WERI-Rb-1 (cell line): ENCODE measurements at regions not wholly inside any gene's neighbourhood (a gene's known extent, or its start where the extent isn't known, plus 50 kb on each side); places are given as distances from the start of the nearest gene placed in this dataset.

Experiments
- DNase-seq: peaks from one replicate; pipeline ENCODE4 v3.0.0-alpha.2; 2020
- H3K27ac ChIP-seq: fragments of 250-450 bp; sonication (Bioruptor Pico); 2 replicates; pipeline ENCODE4 v1.5.1; 2020; ENCODE audit warnings: mild to moderate bottlenecking, moderate library complexity
- H3K27me3 ChIP-seq: fragments of 250-450 bp; sonication (Bioruptor Pico); 2 replicates; pipeline ENCODE4 v1.5.1; 2021; ENCODE audit warnings: mild to moderate bottlenecking, low read depth, moderate library complexity; ENCODE audit not compliant: insufficient read depth, severe bottlenecking
- H3K36me3 ChIP-seq: fragments of 250-450 bp; sonication (Bioruptor Pico); 2 replicates; pipeline ENCODE4 v1.5.1; 2020; ENCODE audit warnings: mild to moderate bottlenecking, moderate library complexity
- H3K4me3 ChIP-seq: 2 replicates; pipeline ENCODE4 v1.5.1; 2011; ENCODE audit warnings: low read depth, mild to moderate bottlenecking, control low read depth, low read length
- H3K9me3 ChIP-seq: fragments of 250-450 bp; sonication (Bioruptor Pico); 2 replicates; pipeline ENCODE4 v1.5.1; 2021; ENCODE audit warnings: mild to moderate bottlenecking, moderate library complexity; ENCODE audit not compliant: severe bottlenecking
- CTCF ChIP-seq: IDR thresholded peaks from 2 replicates; pipeline ENCODE4 v1.5.1; 2011; ENCODE audit warnings: low read depth, mild to moderate bottlenecking, control low read depth, inconsistent platforms, low read length

DNA sequence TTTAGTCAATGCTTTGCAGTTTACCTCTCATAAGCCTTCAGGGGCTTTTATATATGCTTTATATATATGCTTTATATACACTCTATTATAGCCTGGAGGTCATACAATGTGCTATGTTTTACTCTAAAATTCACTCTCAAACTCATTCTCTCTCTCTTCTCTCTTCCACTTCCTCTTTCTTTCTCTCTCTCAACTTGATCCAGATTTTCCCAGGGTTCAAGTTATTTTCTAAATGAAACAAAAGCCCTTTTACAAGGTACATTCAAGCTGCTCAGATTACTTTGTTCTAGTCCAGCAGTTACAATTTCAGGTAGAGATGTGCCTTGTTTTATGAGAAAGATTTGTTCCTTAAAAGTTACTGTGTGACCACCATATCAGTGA, 79.6 kb upstream of the ACP3 start:
- no peak overlapping the region for H3K4me3 ChIP-seq

DNA sequence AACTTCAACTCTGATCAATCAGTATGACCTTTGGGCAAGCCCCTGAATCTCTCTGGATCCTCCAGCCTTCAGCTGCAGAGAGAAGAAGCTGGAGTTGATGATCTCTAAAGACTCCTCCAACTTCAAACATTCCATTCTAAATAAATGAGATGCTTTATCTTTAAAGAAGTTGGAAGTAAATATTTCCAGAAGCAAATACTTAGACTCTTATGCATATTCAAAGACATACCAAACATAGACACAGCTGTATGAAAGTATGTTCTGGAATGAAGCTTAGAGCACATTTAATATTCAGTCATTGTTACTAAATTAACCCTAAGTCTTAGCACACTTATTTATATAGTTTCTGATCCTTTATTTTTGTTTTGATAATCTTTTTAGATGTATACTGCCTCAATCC, 77.6 kb upstream of the ACP3 start:
- Histone ChIP-seq H3K36me3 (no peaks in the 10 kb centered on the region), H3K27ac (no peak overlapping the region), H3K4me3 (no peak overlapping the region), H3K27me3 (no peaks in the 10 kb centered on the region), H3K9me3 (no peaks in the 10 kb centered on the region)
- no peak for DNase-seq
- TF ChIP-seq CTCF, result no peak

More for the DNA sequence above, 79.6 kb upstream of the ACP3 start:
- no peak for DNase-seq
- Histone ChIP-seq H3K27me3 (no peaks in the 10 kb centered on the region), H3K9me3 (no peaks in the 10 kb centered on the region), H3K27ac (no peak overlapping the region), H3K36me3 (no peaks in the 10 kb centered on the region)
- no peak for TF ChIP-seq CTCF

GRCh38 chr3:132241776-132242514, 75.3 kb upstream of the ACP3 start:
- TF ChIP-seq CTCF, result no peak
- no peaks in the 10 kb centered on the region for H3K36me3 ChIP-seq
- no peak for DNase-seq
- no peaks in the 10 kb centered on the region for H3K27me3 ChIP-seq
- no peak overlapping the region for H3K27ac ChIP-seq
- H3K4me3 ChIP-seq, result no peak overlapping the region
- H3K9me3 ChIP-seq, result no peaks in the 10 kb centered on the region

GRCh38 chr3:132242790-132243189, 74.4 kb upstream of the ACP3 start:
- Histone ChIP-seq H3K9me3 (no peaks in the 10 kb centered on the region), H3K27me3 (no peaks in the 10 kb centered on the region), H3K4me3 (no peak overlapping the region), H3K36me3 (no peaks in the 10 kb centered on the region), H3K27ac (no peak overlapping the region)
- no peak for DNase-seq
- no peak for TF ChIP-seq CTCF

- no peaks in the 10 kb centered on the region for H3K27me3 ChIP-seq
- no peak overlapping the region for H3K4me3 ChIP-seq
- no peak overlapping the region for H3K27ac ChIP-seq
- TF ChIP-seq CTCF, result no peak
- DNase-seq, result no peak
- H3K36me3 ChIP-seq, result no peaks in the 10 kb centered on the region
- no peaks in the 10 kb centered on the region for H3K9me3 ChIP-seq
Observed at GRCh38 chr3:132245552-132246142, 71.6 kb upstream of the ACP3 start.
